HG03571 (cell line): ENCODE measurements at regions not wholly inside any gene's neighbourhood (a gene's known extent, or its start where the extent isn't known, plus 50 kb on each side); places are given as distances from the start of the nearest gene placed in this dataset.
"Not testable (repeated sequence)": the region's sequence is repeated elsewhere in the genome, so short reads cannot be mapped to it uniquely, and the experiment has no call there.

Experiments
- ATAC-seq: cut with Tn5 transposase; IDR thresholded peaks from one replicate; pipeline ENCODE4 v1.9.1; 2021; ENCODE audit not compliant: unreplicated experiment

DNA sequence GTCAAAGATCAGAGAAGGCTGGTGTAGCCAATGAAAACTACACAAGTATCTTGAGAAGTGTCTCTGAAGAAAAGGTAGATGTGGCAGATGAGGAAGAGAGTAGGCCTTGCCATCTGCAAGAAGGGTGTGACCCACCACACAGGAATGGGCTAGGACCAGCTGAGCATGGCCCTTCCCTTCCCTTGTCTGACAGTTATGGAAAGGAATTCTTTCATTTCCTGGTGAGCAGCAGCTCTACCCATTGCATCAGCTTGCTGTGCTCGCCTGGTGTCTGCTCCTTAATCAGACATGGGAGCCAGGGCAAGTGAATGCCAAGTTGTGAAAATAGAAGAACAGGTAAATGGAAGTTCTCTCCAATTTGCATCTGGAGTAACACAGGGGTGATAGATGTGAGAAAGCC lies 145.2 kb upstream of the KRR1 start:
- no peak for ATAC-seq

GRCh38 chr12:75656210-75656609 lies 144.8 kb upstream of the KRR1 start:
- ATAC-seq, result no peak

- peak; percentile 78 for ATAC-seq
Observed at GRCh38 chr12:75655315-75655806, 144.0 kb upstream of the KRR1 start.

- no peak for ATAC-seq
Observed at GRCh38 chr12:75651342-75651695, 139.9 kb upstream of the KRR1 start.

DNA sequence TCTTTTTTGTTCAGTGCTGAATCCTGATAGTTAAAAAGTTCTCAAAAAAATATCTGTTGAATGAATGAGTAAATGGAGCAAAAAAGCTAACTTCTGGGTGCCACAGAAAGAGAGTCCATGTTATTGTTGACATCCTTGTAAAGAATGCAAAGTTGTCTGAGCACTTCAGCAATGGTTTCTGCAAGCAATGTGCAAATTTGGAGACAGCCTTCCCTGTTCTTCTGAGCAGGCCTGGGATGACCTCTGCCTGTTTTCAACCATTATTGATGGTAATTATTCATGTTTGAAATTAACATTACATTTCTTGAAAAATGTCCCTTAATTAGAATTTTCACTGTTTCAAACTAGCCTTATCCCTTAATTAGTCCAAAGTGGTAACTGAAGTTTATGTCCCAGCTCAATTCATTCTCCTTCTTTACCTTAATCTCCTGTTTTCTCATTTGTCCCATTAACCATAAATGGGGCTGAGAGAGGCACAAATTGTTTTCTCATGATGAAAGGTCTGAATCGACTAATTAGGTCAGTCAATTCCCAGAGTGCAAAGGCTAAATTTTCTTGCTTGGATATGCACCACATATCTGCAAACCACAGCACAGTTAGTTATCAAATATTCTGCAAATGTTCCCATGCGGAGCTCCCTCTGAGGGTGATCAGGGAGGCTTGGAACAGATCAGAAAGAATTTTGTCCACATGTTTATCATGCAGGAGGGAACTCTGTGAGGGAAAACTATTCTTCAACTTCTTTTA lies 139.4 kb upstream of the KRR1 start:
- no peak for ATAC-seq

DNA sequence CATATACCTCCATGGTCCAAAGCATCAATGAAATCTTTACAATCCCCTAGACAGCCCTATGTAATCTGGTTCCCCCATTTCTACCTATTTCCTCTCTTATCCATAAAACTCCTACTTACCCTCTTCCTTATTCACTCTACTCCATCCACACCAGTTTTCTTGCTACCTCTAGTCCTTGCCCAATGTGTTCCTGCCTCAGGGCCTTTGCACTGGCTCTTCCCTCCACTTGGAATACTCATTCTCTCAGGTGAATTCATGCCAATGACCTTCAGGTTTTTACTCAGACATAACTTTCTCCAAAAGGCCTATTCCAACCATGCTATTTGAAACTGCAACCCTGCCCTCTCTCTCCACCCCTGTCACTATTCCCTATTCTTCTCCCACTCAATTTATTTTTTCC lies 138.7 kb upstream of the KRR1 start:
- no peak for ATAC-seq

- no peak for ATAC-seq
Observed at GRCh38 chr12:75648856-75649255, 137.4 kb upstream of the KRR1 start.

GRCh38 chr12:75646329-75647210 lies 135.2 kb upstream of the KRR1 start:
- ATAC-seq, result no peak

- ATAC-seq, result no peak
Observed at GRCh38 chr12:75644472-75645072, 133.2 kb upstream of the KRR1 start.

- ATAC-seq, result not testable (repeated sequence)
Observed at GRCh38 chr12:75643119-75643518, 131.7 kb upstream of the KRR1 start.

GRCh38 chr12:75642226-75642625 lies 130.8 kb upstream of the KRR1 start:
- ATAC-seq, result no peak

GRCh38 chr12:75641031-75641780 lies 129.8 kb upstream of the KRR1 start:
- peak; percentile 98 for ATAC-seq

DNA sequence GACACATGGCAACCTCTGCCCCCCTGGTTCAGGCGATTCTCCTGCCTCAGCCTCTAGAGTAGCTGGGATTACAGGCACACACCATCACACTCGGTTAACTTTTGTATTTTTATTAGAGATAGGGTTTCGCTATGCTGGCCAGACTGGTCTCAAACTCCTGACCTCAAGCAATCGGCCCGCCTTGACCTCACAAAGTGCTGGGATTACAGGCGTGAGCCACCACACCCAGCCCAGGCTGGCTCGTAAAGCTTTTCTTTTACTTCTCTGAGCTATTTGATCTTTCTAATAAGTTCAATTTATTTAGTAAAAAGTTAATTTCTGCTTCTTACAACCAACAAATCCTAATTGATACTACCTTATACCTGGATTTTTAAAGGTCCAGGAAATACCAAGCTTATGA lies 127.4 kb upstream of the KRR1 start:
- ATAC-seq, result no peak

DNA sequence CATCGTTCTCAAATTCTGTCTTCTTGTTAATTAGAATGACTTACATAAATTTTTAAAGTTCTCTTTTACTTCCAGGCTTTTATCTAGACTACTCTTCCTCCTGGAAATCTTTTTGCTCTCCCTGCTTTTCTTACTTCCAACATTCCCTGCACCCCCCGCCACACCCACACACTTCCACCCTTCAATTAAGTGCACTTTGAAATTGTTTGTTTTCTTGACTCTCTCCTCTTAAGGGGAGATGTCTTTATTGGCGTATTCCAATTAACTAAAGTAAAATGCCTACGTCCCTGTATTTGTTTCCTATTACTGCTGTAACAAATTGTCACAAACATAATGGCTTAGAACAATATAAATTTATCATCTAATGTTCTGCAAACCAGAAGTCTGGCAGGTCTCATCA lies 125.2 kb upstream of the KRR1 start:
- no peak for ATAC-seq

DNA sequence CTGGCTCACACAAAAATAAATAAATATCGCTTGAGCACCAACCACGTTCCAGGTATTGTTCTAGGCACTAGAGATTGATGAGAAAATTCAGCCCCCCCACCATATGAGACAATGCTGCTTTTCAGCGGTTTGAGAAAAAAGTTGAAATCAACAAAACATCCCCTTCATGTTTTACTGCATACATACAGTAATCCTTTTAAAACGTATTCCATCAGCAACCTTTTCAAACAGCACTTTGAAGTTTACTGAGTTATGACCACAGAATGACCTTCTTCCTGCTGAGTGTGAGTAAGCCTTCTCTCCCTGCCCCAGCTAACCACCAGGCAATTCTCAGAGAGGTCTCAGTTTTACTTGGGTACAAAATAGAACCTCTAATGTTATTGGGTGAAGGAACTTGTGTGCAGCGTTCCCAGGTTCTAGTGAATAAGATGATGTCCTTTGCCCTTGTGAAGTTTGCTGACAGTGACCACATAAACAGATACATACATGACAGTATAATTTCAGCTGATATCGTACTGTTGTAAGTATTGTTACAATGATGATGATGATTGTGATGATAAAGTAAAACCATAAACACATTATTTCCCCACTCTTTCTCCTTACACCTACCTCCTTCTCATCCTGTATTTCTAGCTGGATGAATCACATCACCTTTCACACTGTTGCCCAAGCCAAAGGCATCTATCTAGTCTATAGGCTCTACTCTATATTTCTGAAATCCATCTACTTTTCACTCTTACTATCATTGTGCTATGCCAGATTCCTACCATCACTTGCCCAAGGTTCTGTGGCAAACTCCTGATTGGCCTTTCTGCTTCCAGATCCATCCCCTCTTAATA lies 124.4 kb upstream of the KRR1 start:
- no peak for ATAC-seq

DNA sequence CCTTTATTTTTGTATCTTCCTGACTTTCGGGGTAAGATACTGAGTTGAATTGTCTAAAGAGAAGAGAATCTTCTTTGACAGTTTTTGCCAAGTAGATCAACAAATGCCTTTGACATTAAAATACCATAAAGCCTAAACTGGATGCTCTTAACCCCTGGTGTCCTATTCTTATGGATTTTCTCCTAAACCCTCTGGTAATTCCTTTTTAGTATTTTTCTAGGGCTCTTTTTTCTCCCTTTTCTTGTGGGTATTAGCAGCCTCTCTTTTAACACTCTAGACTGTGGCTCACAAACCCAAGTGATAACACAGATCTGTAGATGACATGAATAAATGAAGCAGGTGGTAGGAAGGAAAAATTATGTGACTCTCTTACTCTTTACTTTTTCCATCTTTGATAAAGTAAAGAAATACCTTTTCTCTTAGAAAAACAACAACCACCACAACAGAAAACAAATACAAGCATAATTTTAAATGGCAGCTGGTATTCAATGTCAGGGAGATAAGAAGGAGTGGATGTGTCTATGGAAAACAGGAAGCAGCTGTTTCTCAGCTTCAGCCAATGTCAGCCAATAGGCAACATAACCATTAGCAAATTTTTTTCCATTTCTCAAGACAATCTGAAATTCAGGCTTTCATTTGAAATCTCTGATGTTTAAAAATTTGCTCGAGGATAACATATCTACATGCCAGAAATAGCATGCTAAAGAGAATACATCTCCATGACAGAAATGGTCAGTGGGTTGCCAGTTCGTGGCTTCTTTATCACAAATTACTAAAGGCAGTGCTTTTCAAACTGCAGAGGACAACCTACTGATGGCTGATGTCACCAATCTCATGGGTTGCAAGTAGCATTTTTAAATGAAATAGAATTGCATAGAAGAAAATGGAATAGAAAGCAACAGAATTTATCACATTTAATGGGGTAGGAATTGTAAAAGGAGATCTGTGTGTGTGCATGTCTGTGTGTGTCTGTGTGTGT lies 123.1 kb upstream of the KRR1 start:
- ATAC-seq, result no peak

GRCh38 chr12:75633789-75634188 lies 122.4 kb upstream of the KRR1 start:
- ATAC-seq, result no peak

DNA sequence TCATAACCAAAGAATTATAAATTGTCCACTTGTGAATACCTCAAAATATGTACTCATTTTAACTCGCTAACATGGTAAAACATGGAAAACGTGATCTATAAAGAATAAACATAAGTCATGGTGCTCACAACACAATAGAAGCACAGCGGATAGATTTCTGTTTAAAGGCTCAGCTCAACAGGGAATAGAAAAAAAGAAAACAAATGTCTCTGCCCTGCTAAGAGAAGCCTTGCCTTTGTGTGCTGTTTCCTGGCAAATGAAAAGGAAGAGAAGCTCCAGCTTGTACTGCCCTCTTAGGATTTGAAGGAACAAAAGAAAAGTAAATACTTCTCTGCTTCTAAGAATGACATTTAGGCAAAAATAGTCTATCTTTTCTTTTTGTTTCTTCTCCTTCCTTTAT lies 121.0 kb upstream of the KRR1 start:
- ATAC-seq, result no peak

DNA sequence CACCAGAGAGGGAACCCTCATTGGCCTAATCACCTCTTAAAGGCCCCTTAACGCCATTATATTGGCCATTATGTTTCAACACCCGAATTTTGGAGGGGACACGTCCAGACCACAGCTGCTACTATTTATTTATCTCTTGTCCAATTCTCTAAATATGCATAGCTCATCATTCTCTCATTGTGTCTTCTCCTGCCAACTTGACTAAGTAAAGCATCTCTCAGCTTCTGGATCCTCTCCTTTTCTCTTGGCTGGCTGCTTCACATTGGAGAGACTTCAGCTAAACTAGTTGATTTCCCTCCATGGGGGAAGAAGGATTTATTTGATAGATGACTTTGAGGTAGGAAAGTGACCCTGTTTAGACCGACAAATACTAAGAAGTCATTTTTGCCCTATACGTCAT lies 120.4 kb upstream of the KRR1 start:
- ATAC-seq, result no peak
